GM19023 (cell line): ENCODE measurements at regions not wholly inside any gene's neighbourhood (a gene's known extent, or its start where the extent isn't known, plus 50 kb on each side); places are given as distances from the start of the nearest gene placed in this dataset.

ENCODE experiments used
- ATAC-seq: cut with Tn5 transposase; IDR thresholded peaks from one replicate; pipeline ENCODE4 v1.9.1; 2021; ENCODE audit warnings: mild to moderate bottlenecking, moderate library complexity; ENCODE audit not compliant: unreplicated experiment

DNA sequence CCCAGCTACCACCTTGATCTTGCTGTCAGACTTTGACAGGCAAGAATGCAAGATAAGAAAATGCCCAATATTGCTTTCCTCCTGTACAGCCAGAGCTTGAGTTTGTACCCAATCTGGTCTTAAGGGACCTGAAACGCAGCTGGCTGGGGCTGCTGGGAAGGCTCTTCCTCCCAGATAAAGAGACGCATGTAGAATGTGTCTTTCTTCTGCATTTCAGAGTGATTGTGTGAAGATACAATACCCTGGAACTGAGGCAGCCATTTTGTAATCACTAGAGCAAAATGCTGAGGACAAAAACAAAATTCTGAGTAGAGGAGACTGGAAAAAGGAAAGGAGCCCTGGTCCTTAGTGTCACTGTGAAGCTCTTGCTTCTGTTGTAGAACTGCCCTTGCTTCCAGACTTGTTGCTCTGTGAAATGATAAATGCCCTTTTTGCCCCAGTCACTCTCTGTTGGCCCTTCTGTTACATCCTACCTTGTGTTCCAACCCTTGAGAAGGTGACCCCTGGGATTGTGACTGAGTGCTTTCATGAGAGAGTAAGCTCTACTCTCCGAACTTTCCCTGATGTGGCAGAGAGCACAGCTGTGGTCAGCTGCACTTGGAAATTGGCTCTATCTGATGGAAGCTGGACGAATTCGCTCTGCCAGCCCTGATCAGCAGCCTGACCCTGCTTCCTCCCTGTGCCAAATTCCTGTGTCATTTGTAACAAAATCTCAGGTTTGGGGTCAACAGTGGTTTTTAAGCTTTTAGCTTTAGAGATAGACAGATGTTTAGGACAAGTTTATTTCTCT lies 137.4 kb upstream of the RBMS1 start:
- ATAC-seq: no peak

DNA sequence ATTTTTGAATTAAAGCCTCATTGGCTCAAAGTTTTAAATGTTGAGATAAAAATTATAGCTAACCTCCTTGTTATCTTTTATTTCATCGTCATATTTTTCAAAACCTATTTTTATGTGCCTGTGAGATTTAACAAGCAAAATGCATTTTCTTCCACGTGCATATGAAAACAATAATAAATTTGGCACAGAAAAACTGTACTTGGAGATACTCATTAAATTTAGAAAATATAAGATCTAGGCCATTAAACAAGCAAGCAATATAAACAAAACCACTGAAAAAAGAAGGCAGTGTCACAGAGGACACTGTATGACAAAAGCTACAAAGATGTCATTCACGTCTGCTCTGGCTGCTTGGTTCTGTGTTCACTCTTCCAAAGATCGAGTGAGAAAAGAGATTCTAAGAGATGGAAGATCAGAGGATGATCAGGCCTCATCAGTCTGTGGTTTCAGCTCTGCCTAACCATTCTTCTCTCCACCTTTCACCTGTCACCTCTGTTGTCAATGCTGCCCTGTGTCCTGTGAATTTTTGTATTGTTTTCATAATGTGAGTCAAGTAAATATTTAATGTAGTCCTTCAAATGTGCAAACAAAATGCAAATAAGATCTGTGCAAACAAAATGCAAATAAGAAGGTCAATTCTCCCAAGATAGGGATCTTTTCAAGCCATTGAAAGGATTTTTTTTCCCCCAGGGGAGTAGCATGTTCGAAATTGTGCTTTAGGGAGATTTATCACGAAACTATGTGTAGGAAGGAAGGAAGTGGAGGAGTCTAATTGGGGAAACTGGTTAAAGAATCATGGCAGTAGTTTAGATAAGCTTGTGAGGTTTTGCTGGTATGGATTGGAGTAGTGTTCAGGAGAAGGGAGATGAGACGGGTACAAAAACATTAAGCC lies 138.7 kb upstream of the RBMS1 start:
- ATAC-seq: no peak

DNA sequence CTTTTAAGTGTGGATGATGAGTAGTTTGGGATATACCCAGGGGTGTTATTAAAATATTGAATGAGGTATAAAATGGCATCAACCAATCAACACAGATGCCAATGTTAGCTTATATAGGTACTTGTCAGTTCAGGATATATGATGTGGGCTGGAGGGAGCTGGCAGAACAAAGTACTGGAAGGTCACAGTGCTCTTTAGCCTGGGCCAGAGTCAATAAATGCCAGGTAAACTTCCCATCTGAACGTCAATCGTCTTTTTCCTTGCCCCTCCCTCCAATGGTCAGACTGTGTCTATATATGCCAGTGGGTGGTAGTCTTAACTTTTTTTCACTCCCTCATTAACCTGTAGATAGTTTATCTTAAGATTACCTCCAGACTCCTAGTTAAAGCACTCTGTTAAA lies 140.8 kb upstream of the RBMS1 start:
- no peak for ATAC-seq

GRCh38 chr2:160635488-160635887 lies 141.9 kb upstream of the RBMS1 start:
- no peak for ATAC-seq

- ATAC-seq: no peak
Measured at GRCh38 chr2:160639472-160639871, 145.9 kb upstream of the RBMS1 start.

DNA sequence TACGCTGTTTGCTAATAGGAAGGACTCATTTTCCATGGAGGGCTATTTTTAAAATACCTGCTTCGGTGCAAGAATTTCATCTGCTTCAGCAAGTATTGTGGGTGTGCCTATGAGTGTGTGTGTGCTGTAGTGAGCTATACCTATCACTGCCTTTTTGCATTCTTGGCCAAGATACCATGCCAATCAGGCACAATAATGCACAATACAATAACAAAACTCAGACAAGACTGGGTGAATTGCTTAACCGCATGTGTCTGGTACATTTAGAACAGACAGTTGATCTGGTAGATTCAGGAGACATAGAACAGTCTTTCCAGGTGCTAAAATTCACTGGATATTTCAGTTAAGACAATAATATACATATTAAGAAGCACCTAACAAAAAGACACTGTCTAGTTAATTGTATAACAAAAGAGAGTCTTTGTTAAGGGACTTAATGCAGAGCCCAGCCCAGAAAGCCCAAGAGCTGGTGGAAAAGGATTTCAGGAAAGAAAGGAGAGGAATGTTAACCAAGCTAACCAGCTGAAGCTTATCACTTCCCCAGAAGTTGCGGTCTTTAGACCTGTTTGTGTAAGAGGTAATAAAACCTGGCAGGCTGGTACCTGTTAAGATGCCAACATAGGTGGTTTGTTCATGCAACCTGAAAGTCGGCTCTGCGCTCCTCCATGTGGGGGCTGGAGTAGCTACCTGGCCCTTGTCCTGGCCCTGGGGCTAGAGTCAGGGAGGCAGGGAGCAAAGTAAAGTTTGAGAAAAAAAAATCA lies 153.3 kb upstream of the RBMS1 start:
- no peak for ATAC-seq

GRCh38 chr2:160647967-160648685 lies 154.5 kb upstream of the RBMS1 start:
- no peak for ATAC-seq

GRCh38 chr2:160649698-160650097 lies 156.1 kb upstream of the RBMS1 start:
- no peak for ATAC-seq

DNA sequence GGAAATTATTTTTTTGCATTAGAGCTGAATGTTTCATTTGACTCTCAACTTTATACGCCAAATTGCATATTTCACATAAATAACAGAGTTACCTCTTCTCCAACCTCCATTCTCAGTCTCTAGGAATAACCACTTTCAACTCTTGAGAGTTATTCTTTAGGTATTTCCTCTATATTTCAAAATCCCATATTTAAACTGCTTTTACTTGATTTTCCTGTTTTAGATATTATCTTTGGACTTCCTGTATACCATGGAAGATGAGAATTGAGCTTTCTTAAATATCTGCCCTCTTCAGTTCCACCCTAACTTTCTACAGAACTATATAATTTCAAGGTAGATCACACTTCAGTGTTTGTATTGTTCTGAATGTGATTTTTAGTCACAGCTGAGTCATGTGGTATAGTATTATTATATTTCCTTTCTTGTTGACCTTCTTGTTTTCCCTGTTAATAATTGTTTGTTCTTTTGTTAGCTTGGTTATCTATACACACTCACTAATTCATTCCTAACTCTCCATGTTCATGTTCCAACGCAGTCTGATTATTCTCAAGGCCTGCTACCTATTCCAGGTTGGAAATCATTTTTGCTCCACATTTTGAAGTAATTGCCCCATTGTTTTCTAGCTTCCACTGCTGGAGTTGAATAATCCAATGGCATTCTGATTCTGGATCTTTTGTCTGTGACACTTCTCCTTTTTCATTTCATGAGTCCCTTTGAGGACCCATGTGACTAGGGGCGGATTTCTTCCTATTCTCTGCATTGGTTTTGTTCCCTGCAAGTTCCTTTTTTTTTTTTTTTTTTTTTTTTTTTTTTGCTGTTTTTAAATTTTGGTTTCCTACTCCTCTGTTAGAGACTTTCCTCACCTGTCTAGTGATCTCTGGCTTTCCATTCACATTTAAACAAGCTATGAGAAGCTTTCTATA lies 156.8 kb upstream of the RBMS1 start:
- ATAC-seq: no peak

DNA sequence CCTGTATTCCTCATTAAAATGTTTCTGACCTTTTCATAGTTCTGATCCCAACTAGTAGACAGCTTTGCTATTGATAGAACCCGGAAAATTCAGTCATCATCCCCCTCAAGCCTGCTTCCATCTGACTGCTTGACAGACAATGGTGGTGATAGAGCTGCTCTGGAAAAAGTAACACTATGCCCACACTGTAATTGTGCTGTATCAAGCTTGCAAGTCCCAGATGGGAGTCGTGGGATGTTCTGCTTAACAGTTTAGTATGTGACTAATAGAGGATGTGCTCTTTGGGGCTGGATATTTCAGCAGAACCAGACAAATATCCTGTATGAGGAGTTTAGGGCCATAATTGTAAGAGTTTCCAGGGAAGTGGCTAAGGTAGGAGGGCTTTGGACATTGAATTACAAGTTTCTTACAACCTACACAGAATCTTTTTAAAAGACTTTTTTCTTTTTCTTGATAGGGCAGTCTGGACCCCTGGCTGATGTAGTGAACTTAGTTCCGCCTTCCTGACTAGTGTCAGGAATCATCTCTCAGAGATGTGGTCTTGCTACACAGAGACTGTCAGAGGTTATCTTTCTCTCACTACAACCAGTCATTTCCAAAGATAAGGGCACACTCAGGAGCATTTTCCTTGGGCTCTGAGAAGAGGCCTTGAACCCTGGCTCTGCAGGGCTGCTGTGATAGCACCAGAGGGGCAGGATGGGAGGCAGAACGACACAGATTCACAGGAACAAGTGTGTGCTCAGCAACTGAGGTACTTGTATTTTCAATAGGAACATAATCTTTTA lies 158.0 kb upstream of the RBMS1 start:
- no peak for ATAC-seq

DNA sequence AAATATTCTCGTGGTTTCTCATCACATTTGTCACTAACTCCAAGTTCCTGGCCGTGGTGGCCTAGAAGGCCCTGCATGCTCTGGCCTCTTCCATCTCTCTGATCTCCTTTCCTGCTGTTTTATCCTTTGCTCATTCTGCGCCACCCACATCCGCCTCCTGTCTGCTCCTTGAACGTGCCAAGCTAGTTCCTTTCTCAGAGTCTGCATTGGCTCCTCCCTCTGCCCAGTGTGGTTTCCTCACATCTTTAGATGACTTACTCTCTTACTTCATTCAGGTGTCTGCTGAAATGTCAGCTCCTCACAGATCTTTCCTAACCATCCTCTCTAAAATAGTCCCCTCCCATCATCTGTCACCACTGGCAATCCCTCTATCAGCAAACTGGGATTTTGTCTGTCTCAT lies 158.6 kb upstream of the RBMS1 start:
- no peak for ATAC-seq

DNA sequence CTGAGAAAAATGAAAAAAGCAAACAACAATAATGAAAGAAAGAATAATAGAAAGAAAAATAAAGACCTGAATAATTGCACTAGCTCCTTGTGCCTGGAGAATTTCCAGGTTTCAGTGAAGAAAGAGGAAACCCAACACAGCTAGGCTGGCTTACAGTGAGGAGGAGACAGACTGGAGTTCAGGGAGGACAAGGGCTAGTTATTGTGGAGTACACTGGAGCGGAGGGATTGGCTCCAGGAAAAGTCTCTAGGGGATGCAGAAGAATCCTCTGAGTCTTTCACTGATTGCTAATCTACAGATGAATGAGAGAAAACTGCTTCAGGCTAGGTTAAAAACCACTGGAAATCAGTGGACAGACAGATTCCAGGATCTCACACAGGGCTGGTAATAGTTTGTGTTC lies 163.6 kb upstream of the RBMS1 start:
- no peak for ATAC-seq

- ATAC-seq: no peak
Measured at GRCh38 chr2:160658851-160659250, 165.2 kb upstream of the RBMS1 start.

DNA sequence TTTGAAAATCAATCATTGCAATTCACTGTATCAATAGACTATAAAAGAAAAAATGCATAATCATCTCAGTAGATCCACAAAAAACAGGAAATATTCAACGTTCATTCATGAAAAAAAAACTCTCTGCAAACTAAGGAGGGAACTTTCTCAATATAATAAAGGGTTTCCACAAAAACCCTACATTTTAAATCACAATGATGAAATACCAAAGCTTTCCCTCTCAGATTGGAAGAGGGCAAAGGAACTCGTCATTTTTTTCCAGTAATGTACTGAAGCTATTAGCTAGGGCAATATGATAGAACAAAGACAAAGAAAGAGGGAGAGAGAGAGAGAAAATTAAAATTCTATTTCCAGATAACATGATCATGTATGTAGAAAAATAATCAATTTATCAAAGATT lies 167.1 kb upstream of the RBMS1 start:
- ATAC-seq: no peak

DNA sequence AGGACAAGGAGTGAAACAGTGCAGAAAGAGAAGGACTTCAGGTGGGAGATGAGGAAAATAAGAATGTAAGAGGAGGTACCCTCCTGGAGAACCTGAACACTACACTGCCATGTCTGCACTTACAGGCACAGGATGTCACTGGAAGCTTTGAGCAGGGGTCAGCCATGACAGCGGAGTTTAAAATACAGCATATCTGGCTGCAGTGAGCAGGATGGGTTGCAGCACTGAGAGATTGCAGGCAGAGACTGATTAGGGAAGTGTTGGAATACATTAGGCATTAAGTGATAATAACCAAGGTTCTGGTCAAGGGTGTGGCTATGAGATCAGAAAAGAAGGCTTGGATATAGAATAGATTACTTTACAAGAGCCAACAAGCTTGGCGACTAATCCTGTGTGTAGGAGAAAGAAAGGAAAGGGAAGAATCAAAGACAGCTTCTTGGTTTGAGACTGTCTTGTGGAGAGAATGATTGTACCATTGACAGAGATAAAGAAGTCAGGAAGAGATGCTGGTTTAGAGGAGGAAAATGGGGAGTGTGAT lies 171.1 kb upstream of the RBMS1 start:
- ATAC-seq: no peak

DNA sequence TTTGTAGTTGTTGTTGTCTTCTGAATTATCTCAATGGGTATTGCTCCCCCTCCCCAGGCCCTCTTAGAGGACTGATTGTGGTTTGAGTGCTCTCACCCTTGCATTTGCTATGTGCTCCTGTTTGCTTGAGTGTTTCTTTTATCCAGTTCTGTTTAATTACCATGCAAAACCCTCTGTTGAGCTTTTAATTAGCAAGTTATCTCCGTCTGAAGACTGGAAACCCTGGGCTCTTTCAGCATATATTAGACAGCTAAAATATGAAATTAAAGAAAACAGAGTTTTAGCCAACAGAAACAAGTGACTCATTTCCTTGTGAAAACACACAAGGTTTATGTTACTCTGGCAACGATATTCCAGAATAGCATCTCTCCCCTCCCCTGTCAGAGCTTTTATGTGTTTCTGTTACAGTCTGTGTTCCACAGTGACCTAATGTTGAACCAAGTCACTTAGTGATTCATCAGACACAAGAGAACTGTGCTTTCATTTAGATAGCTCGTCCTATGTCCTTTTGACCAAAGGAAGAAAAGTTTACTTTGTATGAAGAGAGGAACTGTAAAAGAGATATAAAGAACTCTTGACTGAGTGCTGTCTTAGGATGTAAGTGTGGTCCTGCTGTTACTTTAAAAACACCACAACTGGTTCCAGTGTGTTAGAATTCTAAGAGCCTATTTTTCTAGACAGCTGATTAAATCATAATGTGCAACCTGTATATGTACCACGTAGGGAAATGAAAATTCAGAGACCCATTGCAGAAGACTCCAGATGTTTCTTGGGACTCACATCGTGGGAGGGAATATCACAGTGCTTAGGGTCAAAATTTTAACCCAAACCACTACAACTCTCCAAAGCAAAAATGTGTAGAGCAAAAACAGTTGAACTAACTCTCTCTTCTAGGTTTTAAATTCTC lies 172.8 kb upstream of the RBMS1 start:
- peak; percentile 75 for ATAC-seq

DNA sequence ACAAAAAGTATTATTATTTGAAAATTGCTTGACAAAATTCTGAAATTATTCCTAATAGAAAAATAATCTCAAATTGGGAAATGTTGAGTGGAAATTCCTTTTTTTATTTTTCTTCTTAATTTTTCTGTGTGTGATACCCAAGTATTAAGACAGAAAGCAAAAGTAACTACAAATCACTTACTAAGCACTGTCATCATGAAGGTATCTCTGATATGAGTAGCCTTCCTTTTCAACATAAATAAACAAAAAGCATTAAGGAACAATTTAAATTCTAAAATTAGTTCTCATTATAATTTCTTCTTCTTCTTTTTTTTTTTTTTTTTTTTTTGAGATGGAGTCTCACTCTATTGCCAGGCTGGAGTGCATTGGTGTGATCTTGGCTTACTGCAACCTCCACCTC lies 174.2 kb upstream of the RBMS1 start:
- ATAC-seq: no peak

DNA sequence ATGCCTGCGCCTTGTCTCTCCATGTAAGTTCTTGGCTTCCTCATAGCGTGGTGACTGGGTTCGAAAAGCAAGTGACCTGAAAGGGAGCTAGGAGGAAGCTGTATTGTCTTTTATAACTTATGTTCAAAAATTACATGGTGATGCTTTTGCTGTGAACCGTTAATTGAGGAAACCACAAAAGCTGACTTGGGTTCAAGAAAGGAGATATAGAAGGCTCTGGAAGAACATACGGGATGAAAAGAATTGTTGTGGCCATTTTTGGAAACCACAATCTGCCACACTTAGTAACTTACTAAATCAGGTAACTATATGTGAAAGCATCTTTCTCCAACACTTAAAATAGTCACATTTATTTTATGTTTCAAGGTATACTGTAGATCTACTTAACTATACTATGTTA lies 177.0 kb upstream of the RBMS1 start:
- ATAC-seq: no peak
